ENCODE measurements at regions not wholly inside any gene's neighbourhood (a gene's known extent, or its start where the extent isn't known, plus 50 kb on each side); places are given as distances from the start of the nearest gene placed in this dataset.
"Not testable (repeated sequence)": the region's sequence is repeated elsewhere in the genome, so short reads cannot be mapped to it uniquely, and the experiment has no call there.

GRCh38 chr9:82761027-82761426, 301.9 kb downstream of the RASEF start:
- no peak for DNase-seq

- DNase-seq = no peak
Observed at GRCh38 chr9:82761956-82762355, 301.0 kb downstream of the RASEF start.

DNA sequence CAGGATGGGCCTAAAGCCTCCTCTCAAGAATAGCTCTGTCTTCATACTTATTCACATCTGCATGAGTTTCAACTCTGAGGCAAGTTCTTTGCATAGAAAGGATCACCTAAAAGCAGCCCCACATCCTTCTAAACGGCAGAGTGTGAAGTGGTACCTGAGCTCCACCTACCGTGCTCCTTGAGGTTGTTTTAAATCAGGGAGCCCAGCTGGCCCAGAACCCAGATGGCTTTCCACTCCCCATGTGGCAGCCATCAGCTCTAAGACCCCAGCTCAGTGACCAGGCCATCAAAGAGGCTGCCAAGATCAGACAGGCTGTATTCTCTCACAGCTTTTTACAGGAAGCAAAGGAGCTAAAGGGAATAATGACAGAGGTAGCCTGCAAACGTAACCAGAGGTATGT, 299.3 kb downstream of the RASEF start:
- no peak for DNase-seq

DNA sequence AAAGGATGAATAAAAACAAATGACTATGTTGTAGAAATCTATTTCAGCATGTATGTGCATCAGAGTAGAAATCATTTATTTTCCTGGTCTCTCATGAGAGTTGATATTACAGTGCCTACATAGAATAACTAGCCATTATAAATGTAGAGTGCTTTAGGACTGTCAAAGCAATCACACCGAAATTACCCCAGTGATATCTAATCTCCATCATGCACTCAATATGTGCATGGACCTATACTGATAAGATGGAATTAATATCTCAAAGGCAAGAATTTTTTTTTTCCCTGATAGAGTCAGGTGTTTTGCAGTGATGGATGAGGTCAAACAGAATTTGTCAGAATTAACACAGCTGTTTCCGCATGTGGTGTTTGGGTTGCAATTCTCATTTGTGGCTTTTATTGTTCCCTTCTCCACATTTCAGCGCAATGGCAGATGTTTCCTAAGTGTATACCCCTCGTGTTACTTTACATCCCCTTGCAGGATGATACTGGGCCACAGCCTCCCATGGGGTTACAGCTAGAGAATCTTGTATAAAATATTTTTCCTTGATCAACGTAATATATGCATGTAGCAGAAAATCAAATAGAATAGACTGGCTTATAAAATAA, 298.8 kb downstream of the RASEF start:
- no peak for DNase-seq

GRCh38 chr9:82774707-82775231, 288.2 kb downstream of the RASEF start:
- DNase-seq = not testable (repeated sequence)

DNA sequence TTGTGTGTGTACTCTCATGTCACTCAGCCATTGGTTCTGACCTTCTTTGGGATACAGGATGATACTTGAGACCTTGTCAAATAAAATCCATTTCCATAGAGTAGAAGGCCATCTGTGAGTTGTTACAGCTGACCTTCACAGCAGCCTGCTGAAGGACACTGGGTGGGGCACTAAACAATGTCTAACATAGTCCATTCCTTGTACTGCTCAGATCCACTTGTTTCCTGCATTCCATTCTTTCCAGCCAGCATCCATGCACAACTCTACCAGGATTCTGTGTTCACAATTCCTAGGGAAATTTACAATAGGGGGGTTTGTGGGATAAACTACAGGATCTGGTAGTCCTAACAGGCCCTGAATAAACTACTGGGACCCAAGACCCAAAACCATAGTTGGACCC, 286.4 kb downstream of the RASEF start:
- DNase-seq = no peak

- DNase-seq = no peak
Observed at GRCh38 chr9:82777366-82777765, 285.6 kb downstream of the RASEF start.

GRCh38 chr9:82778923-82779322, 284.0 kb downstream of the RASEF start:
- DNase-seq = not testable (repeated sequence)

DNA sequence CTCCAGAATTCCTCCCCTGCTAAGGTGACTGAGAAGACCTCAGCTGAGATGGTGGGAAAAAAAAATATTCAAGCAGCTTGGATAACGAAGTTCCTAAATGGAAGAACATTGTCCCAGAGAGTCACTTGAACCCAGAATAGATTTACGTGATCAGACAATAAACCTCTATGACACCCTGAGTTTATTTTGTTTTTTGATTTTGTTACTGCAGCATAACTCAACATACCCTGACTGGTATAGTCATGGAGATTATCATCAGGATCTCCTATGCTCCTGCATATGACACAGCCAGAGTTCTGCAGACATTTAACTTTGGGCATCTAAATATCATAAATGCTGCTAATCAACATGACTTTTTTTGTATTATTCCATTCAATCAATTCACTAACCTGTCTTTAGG, 282.9 kb downstream of the RASEF start:
- no peak for DNase-seq

GRCh38 chr9:82781921-82782392, 281.0 kb downstream of the RASEF start:
- no peak for DNase-seq

DNA sequence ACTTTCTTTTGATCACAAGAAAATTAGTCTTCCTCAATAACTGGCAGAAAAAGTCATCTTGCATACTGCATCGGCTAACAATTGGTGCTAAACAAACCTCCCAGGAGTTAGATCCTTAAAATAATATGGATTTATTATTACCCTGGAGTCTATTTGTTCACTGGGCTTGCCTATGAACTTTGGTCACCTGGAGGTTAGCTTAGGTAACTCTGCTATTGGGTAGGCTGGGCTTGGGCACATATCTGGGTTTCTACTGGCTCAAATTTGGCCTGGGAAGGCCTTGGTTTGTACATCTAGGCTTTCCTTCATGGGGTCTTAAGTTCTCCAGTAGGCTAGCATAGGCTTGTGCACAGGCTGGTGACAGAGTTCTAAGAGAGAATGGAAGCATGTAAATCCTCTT, 279.9 kb downstream of the RASEF start:
- DNase-seq = no peak

DNA sequence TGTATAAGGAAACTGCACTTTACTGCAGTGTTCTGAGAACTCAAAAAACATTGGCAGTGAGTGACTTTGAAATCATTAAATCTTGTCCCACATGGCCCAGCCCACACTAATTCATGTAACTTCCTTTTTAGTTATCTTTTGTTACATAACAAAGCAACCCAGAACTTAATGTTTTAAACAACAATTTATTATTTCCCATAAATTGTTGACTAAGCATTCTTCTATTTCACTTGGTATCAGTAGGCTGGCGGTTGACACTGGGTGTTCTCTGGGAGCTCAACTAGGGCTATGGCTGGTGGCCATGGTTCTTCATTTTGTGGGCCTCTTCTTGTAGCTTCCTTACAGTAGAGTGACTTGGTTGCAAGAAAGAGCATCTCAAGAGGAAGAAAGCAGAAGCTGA, 278.4 kb downstream of the RASEF start:
- no peak for DNase-seq

- DNase-seq = no peak
Observed at GRCh38 chr9:82789155-82789824, 273.7 kb downstream of the RASEF start.

GRCh38 chr9:82790875-82791274, 272.1 kb downstream of the RASEF start:
- DNase-seq = no peak

- DNase-seq = no peak
Observed at GRCh38 chr9:82791692-82792091, 271.2 kb downstream of the RASEF start.

DNA sequence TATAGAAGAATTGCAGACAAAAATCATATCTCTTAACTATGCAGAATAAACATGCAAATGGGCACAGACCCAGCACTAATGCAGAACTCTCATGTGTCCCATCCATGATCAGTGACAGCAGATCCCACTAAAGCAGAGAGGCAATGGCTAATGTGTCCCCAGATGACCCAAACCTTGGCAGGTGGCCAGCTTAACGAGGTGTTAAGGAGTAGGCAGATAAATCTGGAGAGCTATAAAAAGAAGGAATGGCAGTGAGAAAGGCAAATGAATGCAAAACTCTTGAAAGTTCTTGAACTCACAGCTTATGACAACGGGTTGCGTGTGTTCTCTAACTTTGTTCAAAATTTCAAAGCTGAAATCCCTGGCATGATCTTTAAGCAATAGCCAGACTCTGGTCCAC, 265.4 kb downstream of the RASEF start:
- no peak for DNase-seq

DNA sequence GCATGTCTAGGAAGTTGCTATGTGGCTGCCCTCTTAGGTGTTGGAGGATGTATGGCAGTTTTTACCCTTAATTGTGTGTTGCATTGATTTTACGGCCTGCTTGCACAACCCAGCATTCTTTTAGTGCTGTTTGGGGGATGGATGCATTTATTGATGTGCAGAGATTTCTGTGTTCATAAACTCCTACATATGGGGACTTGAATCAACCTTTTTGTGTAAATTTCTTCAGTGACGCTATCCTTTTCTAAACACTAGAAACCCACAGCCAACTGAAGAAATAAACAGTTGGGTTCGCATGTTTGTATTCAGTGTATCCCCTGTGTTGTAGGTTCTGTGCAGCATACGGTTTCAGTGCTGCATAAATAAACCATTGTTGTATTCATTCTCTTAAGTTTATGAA, 263.7 kb downstream of the RASEF start:
- DNase-seq = no peak

GRCh38 chr9:82805027-82805426, 257.9 kb downstream of the RASEF start:
- no peak for DNase-seq

- DNase-seq = no peak
Observed at GRCh38 chr9:82808478-82808877, 254.5 kb downstream of the RASEF start.

GRCh38 chr9:82810915-82811314, 252.0 kb downstream of the RASEF start:
- no peak for DNase-seq

DNA sequence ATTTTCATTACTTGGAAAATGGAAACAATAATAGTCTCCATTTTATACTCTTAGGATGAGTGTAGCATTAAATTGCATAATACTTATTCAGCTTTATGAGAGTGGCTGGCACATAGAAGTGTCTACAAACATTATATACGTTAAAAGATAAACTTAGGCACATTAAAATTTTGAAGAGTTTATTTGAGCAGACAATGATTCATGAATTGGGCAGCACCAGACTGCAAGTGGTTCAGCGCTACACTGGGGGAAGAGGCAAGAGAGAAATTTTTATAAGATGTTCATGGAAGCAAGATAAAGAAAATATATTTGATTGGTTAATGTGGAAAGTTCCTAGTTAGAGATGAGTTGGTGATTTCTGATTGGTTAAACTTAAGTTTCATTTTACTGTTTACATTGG, 243.7 kb downstream of the RASEF start:
- DNase-seq = no peak

- DNase-seq = no peak
Observed at GRCh38 chr9:82820186-82820585, 242.8 kb downstream of the RASEF start.

- DNase-seq = no peak
Observed at GRCh38 chr9:82829818-82830217, 233.1 kb downstream of the RASEF start.

DNA sequence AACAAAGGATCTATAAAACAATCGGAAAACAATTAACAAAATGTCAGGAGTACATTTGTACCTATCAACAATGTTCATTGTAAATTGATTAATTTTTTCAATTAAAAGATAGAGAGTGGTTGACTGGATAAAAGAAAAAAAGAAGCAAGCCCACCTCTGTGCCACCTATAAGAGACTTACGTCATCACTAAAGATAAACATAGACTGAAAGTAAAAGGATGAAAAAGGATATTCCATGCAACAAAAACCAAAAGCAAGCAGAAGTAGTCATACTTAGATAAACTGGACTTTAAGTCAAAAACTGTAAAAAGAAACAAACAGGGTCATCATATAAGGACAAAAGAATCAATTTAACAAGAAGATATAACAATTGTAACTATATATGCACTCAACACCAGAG, 197.4 kb downstream of the RASEF start:
- DNase-seq = no peak

Measured in CD4-positive, alpha-beta T cell treated with Interleukin-1 beta for 1 hour (primary cell).